Transverse colon (tissue), 4 donors: ENCODE measurements at regions not wholly inside any gene's neighbourhood (a gene's known extent, or its start where the extent isn't known, plus 50 kb on each side); places are given as distances from the start of the nearest gene placed in this dataset.

ENCODE experiments used
- CTCF ChIP-seq, 5 experiments: fragments of 200-600 bp in 3 of 5; fragments of 450-650 bp in 2 of 5; sonication (generic) in 3 of 5; IDR thresholded peaks; 1 replicate in 2 of 5; 2 replicates in 3 of 5; pipeline ENCODE4 v1.5.1; 2016 to 2017; ENCODE audit warnings: antibody characterized with exemption in 5 of 5, inconsistent platforms in 3 of 5, mild to moderate bottlenecking in 2 of 5, moderate library complexity in 1 of 5
- EP300 ChIP-seq: sonication (generic); formaldehyde crosslinking; IDR thresholded peaks from one replicate; pipeline ENCODE4 v1.6.1; 2017; ENCODE audit warnings: antibody characterized with exemption, low read depth
- POLR2A ChIP-seq: fragments of 450-650 bp; IDR thresholded peaks from one replicate; pipeline ENCODE4 v1.6.1; 2016; ENCODE audit warnings: antibody characterized with exemption, mild to moderate bottlenecking, moderate library complexity
- POLR2AphosphoS5 ChIP-seq, 3 donors: sonication (generic); formaldehyde crosslinking; IDR thresholded peaks; one replicate each; pipeline ENCODE4 v1.6.1; 2016; ENCODE audit warnings: antibody characterized with exemption in 3 of 3

- no peak for TF ChIP-seq CTCF (IDR thresholded peaks at IDR 0.05)
- TF ChIP-seq POLR2A = no peak
- TF ChIP-seq POLR2AphosphoS5 (IDR thresholded peaks at IDR 0.05) = no peak
- no peak for TF ChIP-seq EP300
These were observed 548.7 kb upstream of the MAP3K7 start for GRCh38 chr6:91135406-91136103.
